Muscle layer of colon (tissue), 2 donors: ENCODE measurements at regions not wholly inside any gene's neighbourhood (a gene's known extent, or its start where the extent isn't known, plus 50 kb on each side); places are given as distances from the start of the nearest gene placed in this dataset.
"Not testable (repeated sequence)": the region's sequence is repeated elsewhere in the genome, so short reads cannot be mapped to it uniquely, and the experiment has no call there.

ENCODE experiments used
- H3K27ac ChIP-seq: one replicate; pipeline ENCODE4 v1.7.0; 2013; ENCODE audit warnings: low read depth, mild to moderate bottlenecking, low read length, moderate library complexity
- H3K27me3 ChIP-seq, 2 donors: one replicate each; pipeline ENCODE4 v1.7.0; 2013; ENCODE audit warnings: low read length in 2 of 2, mild to moderate bottlenecking in 2 of 2; ENCODE audit not compliant: insufficient read depth in 2 of 2, control insufficient read depth in 1 of 2
- H3K36me3 ChIP-seq: one replicate; pipeline ENCODE4 v1.7.0; 2013; ENCODE audit warnings: mild to moderate bottlenecking, low read length; ENCODE audit not compliant: insufficient read depth
- H3K4me1 ChIP-seq: one replicate; pipeline ENCODE4 v1.7.0; 2013; ENCODE audit warnings: mild to moderate bottlenecking, low read length; ENCODE audit not compliant: insufficient read depth
- H3K4me3 ChIP-seq, 2 donors: one replicate each; pipeline ENCODE4 v1.7.0; 2013; ENCODE audit warnings: low read length in 2 of 2, low read depth in 1 of 2, mild to moderate bottlenecking in 1 of 2, moderate library complexity in 1 of 2
- H3K9ac ChIP-seq: one replicate; pipeline ENCODE4 v1.7.0; 2013; ENCODE audit warnings: low read length
- H3K9me3 ChIP-seq: one replicate; pipeline ENCODE4 v1.7.0; 2013; ENCODE audit warnings: mild to moderate bottlenecking, low read length
- donor health status: abdominal sarcoma.
- donor health status: Adenocarcinoma of cecum.

DNA sequence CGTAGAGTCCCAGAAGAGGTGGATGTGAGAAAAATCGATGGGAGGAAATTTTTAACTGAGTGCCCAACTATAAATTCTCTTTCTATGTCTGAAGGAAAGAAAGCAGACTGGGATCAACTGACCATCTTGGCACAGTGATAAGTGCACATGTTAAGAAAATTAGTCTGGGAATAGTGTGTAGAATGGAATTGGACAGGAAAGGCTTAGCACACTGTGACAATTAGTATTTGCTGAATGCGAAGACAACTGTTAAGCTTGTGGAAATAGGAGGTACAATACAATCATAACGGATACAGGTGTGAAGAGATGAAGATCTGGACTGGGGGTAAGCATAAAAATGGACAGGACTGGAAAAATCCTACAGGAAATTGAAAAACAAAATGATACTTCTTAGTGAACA lies 114.3 kb downstream of the FAM50B start:
- no peaks in the 10 kb centered on the region for H3K27me3 ChIP-seq
- H3K36me3 ChIP-seq = no peaks in the 10 kb centered on the region
- no peaks in the 10 kb centered on the region for H3K4me1 ChIP-seq
- H3K9ac ChIP-seq = no peak overlapping the region
- H3K9me3 ChIP-seq = no peaks in the 10 kb centered on the region
- no peak overlapping the region for H3K4me3 ChIP-seq
- H3K27ac ChIP-seq = no peak overlapping the region

DNA sequence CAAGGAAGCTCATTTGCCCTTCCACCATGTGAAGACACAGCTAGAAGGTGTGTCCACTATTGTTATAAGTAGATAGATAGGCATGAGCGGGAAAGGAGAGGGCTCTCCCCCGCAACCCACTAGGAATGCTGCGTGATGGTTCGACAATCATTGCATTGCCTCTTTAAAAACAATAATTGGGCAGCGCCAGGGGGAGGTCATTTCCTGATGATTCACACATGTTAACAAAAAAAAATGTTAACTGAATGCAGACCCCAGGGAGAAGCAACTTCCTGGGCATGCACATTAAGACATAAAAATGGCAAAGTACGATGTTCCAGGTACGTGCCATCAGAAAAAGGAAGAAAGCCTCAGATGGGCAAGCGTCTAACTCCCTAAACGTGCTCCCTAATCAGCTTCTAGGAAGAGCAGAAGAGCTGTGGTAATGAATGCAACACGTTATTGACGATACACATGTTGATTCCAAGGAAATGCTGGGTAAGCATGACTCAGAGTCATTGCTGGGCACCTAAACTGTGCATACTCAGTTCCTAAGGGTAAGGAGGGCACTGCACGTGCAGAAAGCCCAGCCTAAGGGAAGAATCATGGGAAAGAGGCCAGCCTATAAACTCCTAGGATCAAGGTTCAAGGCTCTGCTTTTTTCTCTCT lies 113.7 kb downstream of the FAM217A start:
- Histone ChIP-seq H3K4me1 (no peaks in the 10 kb centered on the region), H3K9me3 (no peaks in the 10 kb centered on the region), H3K27ac (no peak overlapping the region), H3K36me3 (no peaks in the 10 kb centered on the region), H3K4me3 (no peak overlapping the region), H3K27me3 (no peaks in the 10 kb centered on the region), H3K9ac (no peak overlapping the region)

DNA sequence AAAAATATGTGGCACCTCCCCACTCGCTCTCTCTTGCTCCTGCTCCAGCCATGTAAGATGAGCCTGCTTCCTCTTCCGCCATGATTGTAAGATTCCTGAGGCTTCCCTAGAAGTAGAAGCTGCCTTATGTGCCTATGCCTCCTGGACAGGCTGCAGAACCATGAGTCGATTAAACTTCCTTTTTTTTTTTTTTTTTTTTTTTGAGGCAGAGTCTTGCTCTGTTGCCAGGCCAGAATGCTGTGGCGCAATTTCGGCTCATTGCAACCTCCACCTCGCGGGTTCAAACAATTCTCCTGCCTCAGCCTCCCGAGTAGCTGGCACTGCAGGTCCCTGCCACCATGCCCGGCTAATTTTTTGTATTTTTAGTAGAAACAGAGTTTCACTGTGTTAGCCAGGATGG lies 112.5 kb downstream of the FAM217A start:
- Histone ChIP-seq H3K27ac (no peak overlapping the region), H3K4me1 (no peaks in the 10 kb centered on the region), H3K36me3 (no peaks in the 10 kb centered on the region), H3K27me3 (no peaks in the 10 kb centered on the region), H3K9me3 (no peaks in the 10 kb centered on the region), H3K9ac (no peak overlapping the region), H3K4me3 (no peak overlapping the region)

DNA sequence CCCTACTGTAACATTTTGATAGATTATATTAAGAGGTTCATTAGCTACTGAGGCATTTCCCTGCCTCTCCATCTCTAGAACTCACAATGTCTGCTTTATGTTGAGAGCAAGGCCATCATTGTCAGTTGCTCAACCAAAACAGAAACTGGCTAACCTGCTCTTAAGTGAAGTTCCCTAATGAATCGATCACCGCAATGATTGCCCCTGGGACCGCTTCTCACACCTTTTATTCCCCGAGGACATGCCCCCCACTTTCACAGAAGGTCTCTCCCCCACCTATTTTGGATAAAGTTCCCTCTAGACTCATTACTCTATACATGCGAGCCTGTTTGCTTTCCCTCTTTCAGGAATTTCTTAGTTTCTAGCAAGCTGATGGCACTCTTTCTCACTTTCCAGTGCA lies 108.8 kb downstream of the FAM217A start:
- H3K9ac ChIP-seq = no peak overlapping the region
- no peaks in the 10 kb centered on the region for H3K27me3 ChIP-seq
- H3K4me3 ChIP-seq = no peak overlapping the region
- no peaks in the 10 kb centered on the region for H3K9me3 ChIP-seq
- H3K4me1 ChIP-seq = no peaks in the 10 kb centered on the region
- H3K36me3 ChIP-seq = no peaks in the 10 kb centered on the region
- H3K27ac ChIP-seq = no peak overlapping the region

DNA sequence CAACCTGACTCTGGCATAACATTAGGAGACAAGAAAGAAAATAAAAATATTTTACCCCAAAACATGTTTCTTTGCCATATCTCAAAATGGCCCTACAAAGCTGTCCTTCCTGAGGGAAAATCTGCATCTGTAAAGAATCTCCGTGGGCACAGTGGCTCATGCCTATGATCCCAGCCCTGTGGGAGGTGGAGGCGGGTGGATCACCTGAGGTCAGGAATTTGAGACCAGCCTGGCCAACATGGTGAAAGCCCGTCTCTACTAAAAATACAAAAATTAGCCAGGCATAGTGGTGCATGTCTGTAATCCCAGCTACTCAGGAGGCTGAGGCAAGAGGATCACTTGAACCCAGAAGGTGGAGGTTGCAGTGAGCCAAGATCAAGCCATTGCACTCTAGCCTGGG lies 105.8 kb downstream of the FAM217A start:
- not testable (repeated sequence) for H3K27me3 ChIP-seq, H3K36me3 ChIP-seq, H3K9ac ChIP-seq, H3K4me1 ChIP-seq, H3K27ac ChIP-seq, H3K9me3 ChIP-seq, H3K4me3 ChIP-seq

DNA sequence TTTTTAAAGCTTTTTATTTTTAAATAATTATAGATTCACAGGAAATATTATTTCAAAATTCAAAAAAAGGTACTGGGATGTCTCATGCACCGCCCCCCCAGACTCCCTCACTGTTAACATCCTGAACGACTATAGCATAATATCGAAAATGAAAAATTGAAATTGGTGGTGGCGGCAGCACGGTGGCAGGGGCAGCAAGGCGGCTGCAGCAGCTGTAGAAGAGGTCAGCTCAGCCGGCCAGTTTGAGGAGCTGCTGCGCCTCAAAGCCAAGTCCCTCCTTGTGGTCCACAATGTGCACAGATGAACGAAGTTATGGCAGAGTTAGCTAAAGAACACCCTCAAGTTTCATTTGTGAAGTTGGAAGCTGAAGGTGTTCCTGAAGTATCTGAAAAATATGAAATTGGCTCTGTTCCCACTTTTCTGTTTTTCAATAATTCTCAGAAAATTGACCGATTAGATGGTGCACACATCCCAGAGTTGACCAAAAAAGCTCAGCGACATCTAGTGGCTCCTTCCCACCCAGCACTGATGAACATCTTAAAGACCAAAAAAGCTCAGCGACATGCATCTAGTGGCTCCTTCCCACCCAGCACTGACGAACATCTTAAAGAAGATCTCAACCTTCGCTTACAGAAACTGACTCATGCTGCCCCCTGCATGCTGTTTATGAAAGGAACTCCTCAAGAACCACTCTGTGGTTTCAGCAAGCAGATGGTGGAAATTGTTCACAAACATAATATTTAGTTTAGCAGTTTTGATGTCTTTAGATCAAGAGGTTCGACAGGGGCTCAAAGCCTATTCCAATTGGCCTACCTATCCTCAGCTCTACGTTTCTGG lies 100.8 kb downstream of the FAM217A start:
- H3K9me3 ChIP-seq = no peaks in the 10 kb centered on the region
- no peaks in the 10 kb centered on the region for H3K36me3 ChIP-seq
- H3K4me1 ChIP-seq = no peaks in the 10 kb centered on the region
- no peak overlapping the region for H3K27ac ChIP-seq
- no peak overlapping the region for H3K9ac ChIP-seq
- H3K4me3 ChIP-seq = no peak overlapping the region
- H3K27me3 ChIP-seq = no peaks in the 10 kb centered on the region

DNA sequence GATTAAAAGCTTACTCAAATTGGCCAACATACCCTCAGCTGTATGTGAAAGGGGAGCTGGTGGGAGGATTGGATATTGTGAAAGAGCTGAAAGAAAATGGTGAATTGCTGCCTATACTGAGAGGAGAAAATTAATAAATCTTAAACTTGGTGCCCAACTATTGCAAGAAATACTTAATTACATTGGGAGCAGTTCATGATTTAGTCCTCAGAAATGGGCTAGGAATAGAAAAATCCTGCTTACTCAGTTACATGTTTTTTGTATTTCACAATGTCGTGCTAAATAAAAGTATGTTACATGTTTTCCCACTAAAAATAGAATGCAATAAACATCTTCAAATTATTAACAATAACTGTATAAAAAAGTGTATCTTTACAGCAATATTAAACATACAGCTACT lies 100.0 kb downstream of the FAM217A start:
- not testable (repeated sequence) for H3K27me3 ChIP-seq, H3K36me3 ChIP-seq, H3K27ac ChIP-seq, H3K9me3 ChIP-seq, H3K4me3 ChIP-seq, H3K9ac ChIP-seq, H3K4me1 ChIP-seq

DNA sequence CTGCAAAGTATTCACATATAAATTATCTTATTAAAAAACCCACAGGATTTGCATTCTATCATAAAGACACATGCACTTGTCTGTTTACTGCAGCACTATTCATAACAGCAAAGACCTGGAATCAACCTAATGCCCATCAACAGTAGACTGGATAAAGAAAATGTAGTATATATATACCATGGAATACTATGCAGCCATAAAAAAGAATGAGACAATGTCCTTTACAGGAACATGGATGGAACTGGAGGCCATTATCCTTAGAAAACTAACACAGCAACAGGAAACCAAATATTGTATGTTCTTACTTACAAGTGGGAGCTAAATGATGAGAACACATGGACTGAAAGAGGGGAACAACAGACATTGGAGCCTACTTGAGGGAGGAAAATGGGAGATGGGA lies 97.0 kb downstream of the FAM217A start:
- Histone ChIP-seq H3K9ac (no peak overlapping the region), H3K4me1 (no peaks in the 10 kb centered on the region), H3K27me3 (no peaks in the 10 kb centered on the region), H3K4me3 (no peak overlapping the region), H3K36me3 (no peaks in the 10 kb centered on the region), H3K9me3 (no peaks in the 10 kb centered on the region), H3K27ac (no peak overlapping the region)

DNA sequence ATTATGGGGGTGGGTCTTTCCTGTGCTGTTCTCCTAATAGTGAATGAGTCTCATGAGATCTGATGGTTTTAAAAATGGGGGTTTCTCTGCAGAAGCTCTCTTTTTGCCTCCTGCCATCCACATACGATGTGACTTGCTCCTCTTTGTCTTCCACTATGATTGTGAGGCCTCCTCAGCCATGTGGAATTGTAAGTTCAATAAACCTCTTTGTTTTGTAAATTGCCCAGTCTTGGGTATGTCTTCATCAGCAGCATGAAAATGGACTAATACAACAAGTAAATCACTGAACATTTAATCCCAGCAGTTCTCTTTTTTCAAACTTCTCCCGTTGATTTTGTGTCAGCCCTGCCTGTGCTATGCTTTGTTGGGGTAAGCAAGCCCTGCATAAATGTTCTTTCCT lies 95.2 kb downstream of the FAM217A start:
- no peak overlapping the region for H3K4me3 ChIP-seq
- H3K36me3 ChIP-seq = no peaks in the 10 kb centered on the region
- H3K27ac ChIP-seq = no peak overlapping the region
- no peaks in the 10 kb centered on the region for H3K27me3 ChIP-seq
- H3K9me3 ChIP-seq = no peaks in the 10 kb centered on the region
- no peak overlapping the region for H3K9ac ChIP-seq
- no peaks in the 10 kb centered on the region for H3K4me1 ChIP-seq

DNA sequence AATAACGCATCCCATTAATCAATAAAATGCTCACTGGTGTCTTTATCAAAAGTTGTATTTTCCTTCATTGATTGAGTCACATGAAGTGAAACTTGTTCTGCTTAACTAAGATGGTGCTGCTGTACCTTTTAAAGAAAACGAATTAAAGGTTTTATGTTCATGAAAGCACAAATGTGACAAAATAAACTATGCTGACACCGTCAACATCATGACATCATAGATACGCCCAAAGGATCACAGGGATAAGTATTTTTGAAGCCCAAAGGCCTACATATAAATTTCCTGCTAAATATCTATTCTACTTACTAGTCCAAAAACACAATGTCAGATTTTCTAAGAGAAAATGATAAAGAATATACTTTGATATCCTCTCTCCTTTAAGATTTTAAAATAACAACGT lies 94.4 kb downstream of the FAM217A start:
- Histone ChIP-seq H3K9me3 (no peaks in the 10 kb centered on the region), H3K4me3 (no peak overlapping the region), H3K27ac (no peak overlapping the region), H3K4me1 (no peaks in the 10 kb centered on the region), H3K27me3 (no peaks in the 10 kb centered on the region), H3K36me3 (no peaks in the 10 kb centered on the region), H3K9ac (no peak overlapping the region)

DNA sequence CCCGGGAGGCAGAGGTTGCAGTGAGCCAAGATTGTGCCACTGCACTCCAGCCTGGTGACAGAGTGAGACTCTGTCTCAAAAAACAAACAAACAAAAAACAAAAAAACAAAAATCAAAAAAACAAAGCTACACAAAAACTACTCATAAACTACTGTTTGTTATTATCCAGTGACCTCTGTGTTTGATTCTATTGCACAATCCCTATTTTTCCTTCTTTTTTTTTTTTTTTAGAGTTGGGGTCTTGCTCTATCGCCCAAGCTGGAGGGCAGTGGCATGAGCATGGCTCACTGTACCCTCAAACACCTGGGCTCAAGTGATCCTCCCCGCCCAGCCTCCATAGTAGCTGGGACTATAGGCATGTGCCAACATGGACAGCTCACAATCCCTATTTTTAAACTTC lies 92.7 kb downstream of the FAM217A start:
- Histone ChIP-seq H3K9me3 (no peaks in the 10 kb centered on the region), H3K9ac (no peak overlapping the region), H3K4me3 (no peak overlapping the region), H3K27me3 (no peaks in the 10 kb centered on the region), H3K4me1 (peaks cover 4% of the 10 kb centered on the region), H3K36me3 (no peaks in the 10 kb centered on the region), H3K27ac (no peak overlapping the region)

DNA sequence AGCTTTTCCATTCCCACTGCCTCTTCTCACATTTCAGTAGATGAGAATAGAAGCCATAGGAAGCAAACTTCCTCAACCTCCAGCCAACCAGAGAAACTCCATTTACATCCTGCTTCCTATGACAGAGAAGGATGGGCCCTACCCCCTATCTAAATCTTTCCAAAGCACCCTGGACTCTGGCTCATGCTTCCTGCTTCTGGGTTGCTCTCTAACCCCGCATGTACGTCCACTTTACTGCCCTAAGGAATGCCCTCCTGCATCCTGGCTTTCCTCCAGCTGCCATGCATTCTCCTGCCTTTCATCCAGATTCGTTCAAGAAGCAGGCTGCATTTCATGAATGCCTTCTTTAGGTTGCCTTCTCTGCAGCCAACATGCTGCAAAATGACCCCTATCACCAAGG lies 91.9 kb downstream of the FAM217A start:
- no peak overlapping the region for H3K4me3 ChIP-seq
- H3K9ac ChIP-seq = no peak overlapping the region
- no peaks in the 10 kb centered on the region for H3K9me3 ChIP-seq
- peaks cover 6% of the 10 kb centered on the region for H3K4me1 ChIP-seq
- H3K27ac ChIP-seq = no peak overlapping the region
- no peaks in the 10 kb centered on the region for H3K36me3 ChIP-seq
- no peaks in the 10 kb centered on the region for H3K27me3 ChIP-seq
